Endothelial cell of umbilical vein (primary cell): ENCODE measurements at regions not wholly inside any gene's neighbourhood (a gene's known extent, or its start where the extent isn't known, plus 50 kb on each side); places are given as distances from the start of the nearest gene placed in this dataset.

Experiments
- BruUV-seq: library from RNA; stranded (reverse); fragments of 400-500 nt; replicated peaks from 2 replicates; lab custom pipeline; 2021; lab: Mats Ljungman, UMichigan
- CTCF ChIA-PET: fragments of 300-600, 350-600 bp; sonication (Branson Sonifier 250); formaldehyde crosslinking; loops from one replicate; lab custom pipeline; 2021; ENCODE audit warnings: antibody characterized with exemption, inconsistent platforms; lab: Charles Lee
- POLR2A ChIA-PET: fragments of 300-600, 350-600 bp; sonication (Branson Sonifier 250); formaldehyde crosslinking; loops from one replicate; lab custom pipeline; 2021; ENCODE audit warnings: antibody characterized with exemption, inconsistent platforms; lab: Charles Lee
- DNase-seq: peaks from one replicate; pipeline ENCODE4 v3.0.0-alpha.2; 2011; ENCODE audit warnings: low read depth, low spot score
- FAIRE-seq: peaks from 2 replicates; lab custom pipeline; 2011; peaks lifted over from hg19 to GRCh38; lab: Jason Lieb, UNC
- H2AFZ ChIP-seq: 2 replicates; pipeline ENCODE4 v1.6.0; 2012; ENCODE audit warnings: low read depth, low read length, control low read depth, inconsistent platforms
- H3K27ac ChIP-seq: 2 replicates; pipeline ENCODE4 v1.5.1; 2011; ENCODE audit warnings: low read depth, mild to moderate bottlenecking, control low read depth, low read length, moderate library complexity; ENCODE audit not compliant: insufficient read depth
- H3K27me3 ChIP-seq, 2 experiments: 2 replicates each; pipeline versions ENCODE4 v1.6.0 to v1.6.1; 2011; ENCODE audit warnings: low read length in 2 of 2, mixed read lengths in 1 of 2; ENCODE audit not compliant: control insufficient read depth in 2 of 2, insufficient read depth in 2 of 2
- H3K36me3 ChIP-seq, 2 experiments: 2 replicates in 1 of 2; 3 replicates in 1 of 2; pipeline ENCODE4 v1.5.1; 2011; ENCODE audit warnings: low read length in 2 of 2, mild to moderate bottlenecking in 1 of 2, moderate library complexity in 1 of 2; ENCODE audit not compliant: control insufficient read depth in 2 of 2, insufficient read depth in 2 of 2; ENCODE audit errors: extremely low read depth in 1 of 2
- H3K4me1 ChIP-seq: 3 replicates; pipeline ENCODE4 v1.5.1; 2011; ENCODE audit warnings: mild to moderate bottlenecking, low read length; ENCODE audit not compliant: control insufficient read depth, insufficient read depth; ENCODE audit errors: extremely low read depth
- H3K4me2 ChIP-seq: 2 replicates; pipeline ENCODE4 v1.6.1; 2011; ENCODE audit warnings: low read length, control low read depth, mixed read lengths; ENCODE audit not compliant: insufficient read depth
- H3K4me3 ChIP-seq, 3 experiments: fragments of 200-600 bp in 1 of 3; sonication (generic), shearing (Covaris generic) in 1 of 3; replicated peaks in 1 of 3; 2 replicates each; pipeline ENCODE4 v1.5.1; 2011 to 2016; ENCODE audit warnings: control low read depth in 3 of 3, low read length in 3 of 3, mild to moderate bottlenecking in 2 of 3, inconsistent platforms in 1 of 3, low read depth in 1 of 3, moderate library complexity in 1 of 3; ENCODE audit not compliant: insufficient read depth in 1 of 3
- H3K79me2 ChIP-seq: 2 replicates; pipeline ENCODE4 v1.6.0; 2012; ENCODE audit warnings: low read length, inconsistent platforms; ENCODE audit not compliant: control insufficient read depth, insufficient read depth
- H3K9ac ChIP-seq: replicated peaks from 2 replicates; pipeline ENCODE3; 2011; ENCODE audit warnings: low read length, control low read depth; ENCODE audit not compliant: insufficient read depth; ENCODE audit errors: extremely low read depth
- H3K9me1 ChIP-seq: replicated peaks from 3 replicates; pipeline ENCODE4 v1.6.0; 2011; ENCODE audit warnings: mild to moderate bottlenecking, low read length; ENCODE audit not compliant: control insufficient read depth, insufficient read depth; ENCODE audit errors: extremely low read depth
- H3K9me3 ChIP-seq: replicated peaks from 2 replicates; pipeline ENCODE4 v1.5.1; 2012; ENCODE audit warnings: low read length, inconsistent platforms; ENCODE audit not compliant: control insufficient read depth, insufficient read depth
- H4K20me1 ChIP-seq: replicated peaks from 2 replicates; pipeline ENCODE3; 2011; ENCODE audit warnings: mild to moderate bottlenecking, low read length; ENCODE audit not compliant: control insufficient read depth, insufficient read depth; ENCODE audit errors: extremely low read depth
- CTCF ChIP-seq, 2 donors: IDR thresholded peaks; 1 replicate in 1 of 2; 2 replicates in 1 of 2; pipeline ENCODE4 v1.5.1; 2011; ENCODE audit warnings: low read length in 2 of 2, mild to moderate bottlenecking in 2 of 2, moderate library complexity in 2 of 2, control low read depth in 1 of 2, inconsistent platforms in 1 of 2, low read depth in 1 of 2; ENCODE audit not compliant: insufficient read depth in 1 of 2; ENCODE audit errors: extremely low read depth in 1 of 2
- FOS ChIP-seq: IDR thresholded peaks from 2 replicates; pipeline ENCODE4 v1.6.1; 2011; ENCODE audit warnings: mild to moderate bottlenecking, low read length, moderate library complexity, borderline replicate concordance; ENCODE audit not compliant: insufficient read depth
- JUN ChIP-seq: IDR thresholded peaks from 2 replicates; pipeline ENCODE4 v1.6.1; 2011; ENCODE audit warnings: borderline replicate concordance, low read depth; ENCODE audit not compliant: insufficient read length, insufficient read depth
- MAX ChIP-seq: IDR thresholded peaks from 2 replicates; pipeline ENCODE4 v1.6.1; 2011; ENCODE audit not compliant: insufficient read depth, insufficient read length
- MYC ChIP-seq: IDR thresholded peaks from one replicate; pipeline ENCODE4 v1.6.1; 2011; ENCODE audit warnings: mild to moderate bottlenecking, low read depth, low read length
- POLR2A ChIP-seq: IDR thresholded peaks from 2 replicates; pipeline ENCODE4 v1.6.1; 2012; ENCODE audit warnings: low read depth, mild to moderate bottlenecking, control low read depth, low read length
- POLR2AphosphoS5 ChIP-seq: IDR thresholded peaks from 2 replicates; pipeline ENCODE4 v1.6.1; 2012; ENCODE audit warnings: low read depth, mild to moderate bottlenecking, control low read depth, low read length, moderate library complexity; ENCODE audit not compliant: insufficient read depth
- dilution Hi-C: fragments of 300-500 bp; cut with MboI; formaldehyde crosslinking; loops from one replicate; pipeline ENCODE4 v1.15.0; 2019; ENCODE audit warnings: low sequenced_read_pairs; ENCODE audit not compliant: extremely low pct_ligation_motif_present
- intact Hi-C: fragments of 100-400 bp; cut with micrococcal nuclease; formaldehyde crosslinking; loops from one replicate; pipeline ENCODE4 v1.10.0; 2022

- Histone ChIP-seq H3K9ac (no peak overlapping the region), H3K27ac (no peak overlapping the region), H3K36me3 (no peaks in the 10 kb centered on the region), H4K20me1 (no peaks in the 10 kb centered on the region), H3K4me1 (peaks cover 4% of the 10 kb centered on the region), H3K27me3 (no peaks in the 10 kb centered on the region), H3K4me3 (no peak overlapping the region), H2AFZ (no peak overlapping the region), H3K9me3 (no peaks in the 10 kb centered on the region), H3K9me1 (no peaks in the 10 kb centered on the region), H3K4me2 (no peak overlapping the region), H3K79me2 (no peaks in the 10 kb centered on the region)
- no TSS peak for BruUV-seq
- FAIRE-seq: no peak
- CTCF ChIA-PET: interaction anchor here (1.5 kb wide), 1 partner anchor 195 kb away, joined by 3 read pairs; no protein-coding TSS in a partner anchor
- intact Hi-C loops (no loop called here), dilution Hi-C loops (no loop called here)
- DNase-seq: no peak
- TF ChIP-seq MAX (no peak), CTCF (IDR thresholded peaks at IDR 0.05; ENCODE audit: extremely low read depth in 1 of 2, insufficient read depth in 1 of 2, low read depth in 1 of 2, low read length in 2 of 2) (no peak), JUN (no peak), FOS (no peak), POLR2AphosphoS5 (no peak), POLR2A (no peak), MYC (no peak)
- POLR2A ChIA-PET: interaction anchor here (1.2 kb wide), 1 partner anchor 9 kb away, joined by 3 read pairs; no protein-coding TSS in a partner anchor
Measured at GRCh38 chr5:136665331-136665730, 300.0 kb upstream of the TRPC7 start.
